Spleen (tissue), 7 donors: ENCODE measurements at regions not wholly inside any gene's neighbourhood (a gene's known extent, or its start where the extent isn't known, plus 50 kb on each side); places are given as distances from the start of the nearest gene placed in this dataset.

Source experiments
- CTCF ChIP-seq, 11 experiments: fragments of 200-600 bp in 7 of 11; fragments of 450-650 bp in 4 of 11; sonication (generic) in 4 of 11; IDR thresholded peaks in 8 of 11; conservative IDR thresholded peaks in 3 of 11; 1 replicate in 7 of 11; 2 replicates in 4 of 11; pipeline versions ENCODE4 v1.4.0 to v1.8.0; 2016 to 2021; ENCODE audit warnings: antibody characterized with exemption in 11 of 11, inconsistent platforms in 4 of 11, mild to moderate bottlenecking in 1 of 11
- POLR2A ChIP-seq, 3 donors: fragments of 450-650 bp; IDR thresholded peaks; one replicate each; pipeline ENCODE4 v1.5.1; 2017; ENCODE audit warnings: antibody characterized with exemption in 3 of 3, mild to moderate bottlenecking in 1 of 3
- POLR2AphosphoS5 ChIP-seq, 3 donors: sonication (generic); formaldehyde crosslinking; IDR thresholded peaks; one replicate each; pipeline ENCODE4 v1.5.1; 2017; ENCODE audit warnings: antibody characterized with exemption in 3 of 3
- donor health status: DM: no; HTN: no; CAD: no; lungs with moderate emphysema.
- donor health status: DM: no; HTN: no; CAD: no.
- donor health status: DM: no; HTN: no; CAD: no.

- TF ChIP-seq POLR2A (IDR thresholded peaks at IDR 0.05) = no peak
- TF ChIP-seq CTCF (IDR thresholded peaks at IDR 0.05 in 8 of 11, conservative IDR thresholded peaks at IDR 0.05 in 3 of 11) = no peak
- no peak for TF ChIP-seq POLR2AphosphoS5 (IDR thresholded peaks at IDR 0.05)
These were observed 70.6 kb upstream of the NTM start for GRCh38 chr11:131299598-131300438.
